ENCODE measurements at regions not wholly inside any gene's neighbourhood (a gene's known extent, or its start where the extent isn't known, plus 50 kb on each side); places are given as distances from the start of the nearest gene placed in this dataset.

GRCh38 chr18:25595274-25596060 is 243.5 kb upstream of the ZNF521 start:
- TF ChIP-seq, protein P1, sequence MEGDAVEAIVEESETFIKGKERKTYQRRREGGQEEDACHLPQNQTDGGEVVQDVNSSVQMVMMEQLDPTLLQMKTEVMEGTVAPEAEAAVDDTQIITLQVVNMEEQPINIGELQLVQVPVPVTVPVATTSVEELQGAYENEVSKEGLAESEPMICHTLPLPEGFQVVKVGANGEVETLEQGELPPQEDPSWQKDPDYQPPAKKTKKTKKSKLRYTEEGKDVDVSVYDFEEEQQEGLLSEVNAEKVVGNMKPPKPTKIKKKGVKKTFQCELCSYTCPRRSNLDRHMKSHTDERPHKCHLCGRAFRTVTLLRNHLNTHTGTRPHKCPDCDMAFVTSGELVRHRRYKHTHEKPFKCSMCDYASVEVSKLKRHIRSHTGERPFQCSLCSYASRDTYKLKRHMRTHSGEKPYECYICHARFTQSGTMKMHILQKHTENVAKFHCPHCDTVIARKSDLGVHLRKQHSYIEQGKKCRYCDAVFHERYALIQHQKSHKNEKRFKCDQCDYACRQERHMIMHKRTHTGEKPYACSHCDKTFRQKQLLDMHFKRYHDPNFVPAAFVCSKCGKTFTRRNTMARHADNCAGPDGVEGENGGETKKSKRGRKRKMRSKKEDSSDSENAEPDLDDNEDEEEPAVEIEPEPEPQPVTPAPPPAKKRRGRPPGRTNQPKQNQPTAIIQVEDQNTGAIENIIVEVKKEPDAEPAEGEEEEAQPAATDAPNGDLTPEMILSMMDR (IDR thresholded peaks at IDR 0.05) = no peak

- TF ChIP-seq, protein P1 (IDR thresholded peaks at IDR 0.05) = no peak
Measured at GRCh38 chr18:25594351-25594750, 242.4 kb upstream of the ZNF521 start.

DNA sequence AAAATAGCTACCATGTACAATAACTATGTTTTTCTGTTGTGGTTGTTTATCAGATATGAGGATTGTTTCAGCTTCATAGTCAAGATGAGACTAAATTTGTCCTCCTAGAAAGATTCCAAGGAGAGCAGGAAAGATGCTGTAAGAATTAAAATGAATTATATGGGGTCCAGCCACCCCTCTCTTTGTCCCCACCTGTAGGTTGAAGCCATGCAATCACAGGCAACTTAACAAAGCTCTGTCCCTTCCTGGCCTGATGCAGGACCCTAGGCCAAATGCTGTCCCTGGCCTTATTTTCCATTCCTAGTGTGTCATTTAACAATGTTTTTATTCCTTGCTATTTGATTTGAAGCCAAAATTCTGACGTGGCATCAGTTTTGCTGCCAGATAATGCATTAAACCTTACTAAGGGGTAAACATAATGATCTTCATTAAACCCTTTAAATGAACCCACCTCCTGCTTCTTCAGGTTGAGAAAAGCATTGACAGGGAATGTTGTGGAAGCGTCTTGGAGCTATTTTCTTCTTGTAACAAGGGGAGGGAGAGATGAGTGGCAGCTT is 240.9 kb upstream of the ZNF521 start:
- TF ChIP-seq, protein P1 (IDR thresholded peaks at IDR 0.05) = no peak

DNA sequence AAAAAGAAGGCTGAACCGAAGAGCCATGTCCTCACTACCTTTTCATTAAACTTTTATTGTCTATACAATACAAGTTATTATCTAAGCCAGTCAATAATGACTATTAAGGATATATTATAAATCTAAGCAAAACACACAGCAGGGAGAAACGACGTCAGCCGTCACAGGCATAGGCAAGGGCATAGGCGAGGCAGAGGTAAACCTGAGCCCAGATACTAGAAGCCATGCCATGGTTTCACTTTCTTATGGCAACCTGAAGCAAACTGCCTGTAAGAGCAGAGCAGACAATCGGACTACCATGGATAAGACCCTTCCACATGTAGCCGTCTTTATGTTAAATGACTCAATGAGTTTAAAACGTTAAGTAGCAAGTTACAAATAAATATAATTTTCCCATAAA is 238.5 kb upstream of the ZNF521 start:
- TF ChIP-seq, protein P1 (IDR thresholded peaks at IDR 0.05) = no peak

DNA sequence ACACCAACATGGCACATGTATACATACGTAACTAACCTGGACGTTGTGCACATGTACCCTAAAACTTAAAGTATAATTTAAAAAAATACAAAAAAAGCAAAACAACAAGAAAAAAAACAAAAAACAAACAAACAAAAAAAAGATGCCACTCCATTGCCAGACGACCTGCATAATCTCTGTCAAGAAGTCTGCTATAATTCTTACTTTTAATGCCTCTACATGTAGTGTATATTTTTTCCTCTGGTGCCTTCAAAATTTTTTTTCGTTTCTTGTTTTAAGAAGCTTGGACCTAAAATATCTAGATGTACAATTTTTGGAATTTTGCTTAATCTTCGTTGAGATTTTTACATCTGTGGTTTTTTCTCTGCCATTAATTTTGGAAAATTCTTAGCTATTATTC is 235.6 kb upstream of the ZNF521 start:
- TF ChIP-seq, protein P1 (IDR thresholded peaks at IDR 0.05) = no peak

GRCh38 chr18:25568986-25569385 is 217.0 kb upstream of the ZNF521 start:
- TF ChIP-seq, protein P1 (IDR thresholded peaks at IDR 0.05) = no peak

GRCh38 chr18:25563816-25564683 is 212.1 kb upstream of the ZNF521 start:
- TF ChIP-seq, protein P1 (IDR thresholded peaks at IDR 0.05) = no peak
